ENCODE measurements at regions not wholly inside any gene's neighbourhood (a gene's known extent, or its start where the extent isn't known, plus 50 kb on each side); places are given as distances from the start of the nearest gene placed in this dataset.

GRCh38 chr5:50325237-50325832 lies 115.8 kb downstream of the EMB start:
- DNase-seq, result peak; percentile 2

GRCh38 chr5:50320131-50320749 lies 120.8 kb downstream of the EMB start:
- POLR2A ChIA-PET, result no interaction called here
- H3K4me3 ChIP-seq (ENCODE audit: low read depth in 2 of 2, low read length in 1 of 2), result no peak overlapping the region

More at GRCh38 chr5:50325237-50325832, 115.8 kb downstream of the EMB start:
- Histone ChIP-seq H3K9ac (no peak overlapping the region), H4K20me1 (ENCODE audit: insufficient read depth) (no peaks in the 10 kb centered on the region), H3K27me3 (ENCODE audit: insufficient read depth) (no peaks in the 10 kb centered on the region), H3K9me2 (no peaks in the 10 kb centered on the region), H3K4me2 (no peak overlapping the region), H3K4me1 (ENCODE audit: control insufficient read depth in 1 of 2, insufficient read depth in 2 of 2, low read depth in 1 of 2, low read length in 1 of 2) (no peaks in the 10 kb centered on the region), H2AFZ (ENCODE audit: low read depth) (no peak overlapping the region), H3K36me3 (replicated peaks in 1 of 2; ENCODE audit: control insufficient read depth in 1 of 2, insufficient read depth in 2 of 2, low read length in 1 of 2) (no peaks in the 10 kb centered on the region), H3K9me3 (no peaks in the 10 kb centered on the region), H3F3A (replicated peaks; ENCODE audit: insufficient read depth) (no peaks in the 10 kb centered on the region), H3K4me3 (ENCODE audit: low read depth in 2 of 2, low read length in 1 of 2) (no peak overlapping the region), H3K79me2 (ENCODE audit: insufficient read depth) (no peaks in the 10 kb centered on the region), H3K27ac (ENCODE audit: low read depth in 2 of 2, low read length in 1 of 2) (no peak overlapping the region)
- ChIA-PET CTCF (interaction anchor here (0.9 to 1.5 kb wide), 2 partner anchors 18 to 22 kb away, joined by 3 to 4 read pairs; no protein-coding TSS in a partner anchor), POLR2A (no interaction called here)
- under 1% methylated on average over 4 of the region's 4 CpGs for WGBS (ENCODE audit: low lambda C conversion rate)
- no peak for TF ChIP-seq TAF1 (IDR thresholded peaks at IDR 0.05; ENCODE audit: borderline replicate concordance, low read depth, low read length)
- no peak for TF ChIP-seq POLR2AphosphoS5 (IDR thresholded peaks at IDR 0.05; ENCODE audit: low read depth, low read length)
- no peak for TF ChIP-seq EZH2phosphoT487 (IDR thresholded peaks at IDR 0.05; ENCODE audit: borderline replicate concordance, low read depth)
- no peak for TF ChIP-seq MEF2A (IDR thresholded peaks at IDR 0.05; ENCODE audit: borderline replicate concordance, low read depth)
- no peak for TF ChIP-seq NRF1 (IDR thresholded peaks at IDR 0.05; ENCODE audit: low read depth, low read length)
- TF ChIP-seq RAD21 (IDR thresholded peaks at IDR 0.05; ENCODE audit: low read length), result peak; percentile 78
- no peak for TF ChIP-seq SIN3A (IDR thresholded peaks at IDR 0.05; ENCODE audit: borderline replicate concordance, low read depth, low read length)
- peak; percentile 94 for TF ChIP-seq CTCF (IDR thresholded peaks at IDR 0.05)
- peak; percentile 45 for TF ChIP-seq SMC3 (IDR thresholded peaks at IDR 0.05; ENCODE audit: low read depth, low read length)
- no peak for TF ChIP-seq MAX (IDR thresholded peaks at IDR 0.05; ENCODE audit: low read depth)
- no peak for TF ChIP-seq USF1 (IDR thresholded peaks at IDR 0.05; ENCODE audit: borderline replicate concordance, low read depth)

More at GRCh38 chr5:50320131-50320749, 120.8 kb downstream of the EMB start:
- Histone ChIP-seq H3K27ac (ENCODE audit: low read depth in 2 of 2, low read length in 1 of 2) (no peak overlapping the region), H3K9me2 (no peaks in the 10 kb centered on the region), H4K20me1 (ENCODE audit: insufficient read depth) (no peaks in the 10 kb centered on the region), H2AFZ (ENCODE audit: low read depth) (no peak overlapping the region), H3K79me2 (ENCODE audit: insufficient read depth) (no peaks in the 10 kb centered on the region), H3K36me3 (replicated peaks in 1 of 2; ENCODE audit: control insufficient read depth in 1 of 2, insufficient read depth in 2 of 2, low read length in 1 of 2) (no peaks in the 10 kb centered on the region), H3K9ac (no peak overlapping the region), H3K4me1 (ENCODE audit: control insufficient read depth in 1 of 2, insufficient read depth in 2 of 2, low read depth in 1 of 2, low read length in 1 of 2) (no peaks in the 10 kb centered on the region), H3K27me3 (ENCODE audit: insufficient read depth) (no peaks in the 10 kb centered on the region), H3F3A (replicated peaks; ENCODE audit: insufficient read depth) (no peaks in the 10 kb centered on the region), H3K9me3 (no peaks in the 10 kb centered on the region), H3K4me2 (no peak overlapping the region)
- peak; percentile 49 for TF ChIP-seq RAD21 (IDR thresholded peaks at IDR 0.05; ENCODE audit: low read length)
- peak; percentile 73 for TF ChIP-seq CTCF (IDR thresholded peaks at IDR 0.05)
- no peak for TF ChIP-seq POLR2AphosphoS5 (IDR thresholded peaks at IDR 0.05; ENCODE audit: low read depth, low read length)
- no peak for DNase-seq
- WGBS (ENCODE audit: low lambda C conversion rate), result 5% methylated on average over 1 of the region's 1 CpG
- CTCF ChIA-PET, result no interaction called here

Measured in SK-N-SH (cell line).